Esophagus squamous epithelium (tissue), 5 donors: ENCODE measurements at regions not wholly inside any gene's neighbourhood (a gene's known extent, or its start where the extent isn't known, plus 50 kb on each side); places are given as distances from the start of the nearest gene placed in this dataset.

Experiments used
- DNase-seq: peaks from one replicate; lab custom pipeline; 2025; lab: John Stamatoyannopoulos, UW
- H3K27ac ChIP-seq, 4 donors: fragments of 200-600 bp; sonication (generic); one replicate each; pipeline ENCODE4 v1.5.1; 2016 to 2019; ENCODE audit warnings: mild to moderate bottlenecking in 1 of 4
- H3K27me3 ChIP-seq, 4 donors: fragments of 200-600 bp; sonication (generic); 1 replicate in 3 of 4; 2 replicates in 1 of 4; pipeline versions ENCODE4 v1.5.1 to v1.6.0; 2017 to 2021; ENCODE audit warnings: antibody characterized with exemption in 1 of 4
- H3K36me3 ChIP-seq, 3 donors: fragments of 200-600 bp; sonication (generic); one replicate each; pipeline ENCODE4 v1.5.1; 2016 to 2019
- H3K4me1 ChIP-seq, 3 donors: fragments of 200-600 bp; sonication (generic); one replicate each; pipeline ENCODE4 v1.5.1; 2017 to 2019
- H3K4me3 ChIP-seq, 4 donors: fragments of 200-600 bp; sonication (generic); 1 replicate in 3 of 4; 2 replicates in 1 of 4; pipeline ENCODE4 v1.5.1; 2016 to 2019; ENCODE audit warnings: mild to moderate bottlenecking in 2 of 4, moderate library complexity in 1 of 4
- H3K9me3 ChIP-seq, 3 donors: fragments of 200-600 bp; sonication (generic); one replicate each; pipeline ENCODE4 v1.5.1; 2016 to 2019
- CTCF ChIP-seq, 6 experiments: fragments of 450-650 bp in 4 of 6; fragments of 200-600 bp in 2 of 6; sonication (generic) in 2 of 6; IDR thresholded peaks; one replicate each; pipeline ENCODE4 v1.5.1; 2016 to 2019; ENCODE audit warnings: antibody characterized with exemption in 6 of 6, mild to moderate bottlenecking in 4 of 6, moderate library complexity in 4 of 6
- POLR2A ChIP-seq, 4 donors: fragments of 450-650 bp; IDR thresholded peaks; one replicate each; pipeline ENCODE4 v1.6.1; 2017; ENCODE audit warnings: antibody characterized with exemption in 4 of 4, mild to moderate bottlenecking in 4 of 4, moderate library complexity in 3 of 4
- WGBS, 2 donors: methylation state at CpG; one replicate each; pipeline ENCODE4 v1.1.5; 2018; 5-methylcytosine and 5-hydroxymethylcytosine counted together
- intact Hi-C: fragments of 100-400 bp; cut with DNase I; formaldehyde crosslinking; loops from one replicate; pipeline ENCODE4 v1.15.0; 2022
- donor health status: DM: yes; HTN: yes; CAD: no.

GRCh38 chr15:70422342-70422741 lies 324.6 kb upstream of the TLE3 start:
- no peak overlapping the region for H3K4me3 ChIP-seq
- H3K27ac ChIP-seq: no peak overlapping the region
- H3K27me3 ChIP-seq: peaks cover 0 to 100% (median 0%) of the 10 kb centered on the region in 4 donors
- no peak for DNase-seq
- 85 to 86% methylated on average over 2 of the region's 4 CpGs for WGBS, 2 donors
- H3K4me1 ChIP-seq: peaks cover 0 to under 1% (median 0%) of the 10 kb centered on the region in 3 donors
- TF ChIP-seq POLR2A (IDR thresholded peaks at IDR 0.05): no peak
- TF ChIP-seq CTCF (IDR thresholded peaks at IDR 0.05): no peak
- intact Hi-C loops: no loop called here
- H3K9me3 ChIP-seq: no peaks in the 10 kb centered on the region
- H3K36me3 ChIP-seq: no peaks in the 10 kb centered on the region

GRCh38 chr15:70420948-70421482 lies 323.3 kb upstream of the TLE3 start:
- no peaks in the 10 kb centered on the region for H3K36me3 ChIP-seq
- H3K27me3 ChIP-seq: peaks cover 0 to 100% (median 0%) of the 10 kb centered on the region in 4 donors
- H3K27ac ChIP-seq: no peak overlapping the region
- intact Hi-C loops: no loop called here
- no peak overlapping the region for H3K4me3 ChIP-seq
- no peaks in the 10 kb centered on the region for H3K4me1 ChIP-seq
- 28 to 56% methylated on average over 5 of the region's 5 CpGs for WGBS, 2 donors
- no peaks in the 10 kb centered on the region for H3K9me3 ChIP-seq
- DNase-seq: no peak
- no peak for TF ChIP-seq CTCF (IDR thresholded peaks at IDR 0.05)
- TF ChIP-seq POLR2A (IDR thresholded peaks at IDR 0.05): no peak

GRCh38 chr15:70420086-70420947 lies 322.6 kb upstream of the TLE3 start:
- H3K9me3 ChIP-seq: no peaks in the 10 kb centered on the region
- no peak for TF ChIP-seq POLR2A (IDR thresholded peaks at IDR 0.05)
- TF ChIP-seq CTCF (IDR thresholded peaks at IDR 0.05): no peak
- no peak overlapping the region for H3K27ac ChIP-seq
- intact Hi-C loops: no loop called here
- no peaks in the 10 kb centered on the region for H3K36me3 ChIP-seq
- H3K4me3 ChIP-seq: no peak overlapping the region
- H3K4me1 ChIP-seq: no peaks in the 10 kb centered on the region
- no peak for DNase-seq
- 60 to 95% methylated on average over 1 to 3 of the region's 4 CpGs for WGBS, 2 donors
- peaks cover 0 to 100% (median 0%) of the 10 kb centered on the region in 4 donors for H3K27me3 ChIP-seq

- Histone ChIP-seq H3K9me3 (no peaks in the 10 kb centered on the region), H3K4me1 (no peaks in the 10 kb centered on the region), H3K27me3 (peaks cover 0 to 92% (median 0%) of the 10 kb centered on the region in 4 donors), H3K27ac (no peak overlapping the region), H3K4me3 (no peak overlapping the region), H3K36me3 (no peaks in the 10 kb centered on the region)
- 67 to 84% methylated on average over 11 of the region's 11 CpGs for WGBS, 2 donors
- TF ChIP-seq POLR2A (IDR thresholded peaks at IDR 0.05): no peak
- TF ChIP-seq CTCF (IDR thresholded peaks at IDR 0.05): no peak
- intact Hi-C loops: no loop called here
- DNase-seq: no peak
Measured at GRCh38 chr15:70418943-70419342, 321.2 kb upstream of the TLE3 start.

- TF ChIP-seq CTCF (IDR thresholded peaks at IDR 0.05) (no peak), POLR2A (IDR thresholded peaks at IDR 0.05) (no peak)
- intact Hi-C loops: no loop called here
- H3K4me1 ChIP-seq: no peaks in the 10 kb centered on the region
- H3K4me3 ChIP-seq: no peak overlapping the region
- no peaks in the 10 kb centered on the region for H3K36me3 ChIP-seq
- WGBS, 2 donors: 83 to 98% methylated on average over 6 of the region's 6 CpGs
- H3K27me3 ChIP-seq: peaks cover 0 to 78% (median 0%) of the 10 kb centered on the region in 4 donors
- no peaks in the 10 kb centered on the region for H3K9me3 ChIP-seq
- no peak overlapping the region for H3K27ac ChIP-seq
- no peak for DNase-seq
Measured at GRCh38 chr15:70417535-70417934, 319.8 kb upstream of the TLE3 start.
